ENCODE measurements at regions not wholly inside any gene's neighbourhood (a gene's known extent, or its start where the extent isn't known, plus 50 kb on each side); places are given as distances from the start of the nearest gene placed in this dataset.
"Not testable (repeated sequence)": the region's sequence is repeated elsewhere in the genome, so short reads cannot be mapped to it uniquely, and the experiment has no call there.

- DNase-seq (ENCODE audit: low spot score): no peak
Observed at GRCh38 chr12:97984436-97984835, 521.8 kb downstream of the RMST start.

- DNase-seq (ENCODE audit: low spot score): peak; percentile 3
Observed at GRCh38 chr12:97984974-97985580, 522.5 kb downstream of the RMST start.

GRCh38 chr12:97985834-97986233 is 523.2 kb downstream of the RMST start:
- DNase-seq (ENCODE audit: low spot score): no peak

- DNase-seq (ENCODE audit: low spot score): not testable (repeated sequence)
Observed at GRCh38 chr12:97988588-97988987, 526.0 kb downstream of the RMST start.

GRCh38 chr12:97989366-97989940 is 525.9 kb upstream of the TMPO start:
- no peak for DNase-seq (ENCODE audit: low spot score)

- DNase-seq (ENCODE audit: low spot score): no peak
Observed at GRCh38 chr12:97994746-97995484, 520.5 kb upstream of the TMPO start.

GRCh38 chr12:97995559-97995958 is 519.8 kb upstream of the TMPO start:
- DNase-seq (ENCODE audit: low spot score): no peak

GRCh38 chr12:98001430-98001829 is 514.0 kb upstream of the TMPO start:
- no peak for DNase-seq (ENCODE audit: low spot score)

GRCh38 chr12:98002887-98003493 is 512.4 kb upstream of the TMPO start:
- DNase-seq (ENCODE audit: low spot score): peak; percentile 9

- DNase-seq (ENCODE audit: low spot score): no peak
Observed at GRCh38 chr12:98007963-98008362, 507.4 kb upstream of the TMPO start.

- DNase-seq (ENCODE audit: low spot score): no peak
Observed at GRCh38 chr12:98013560-98013959, 501.8 kb upstream of the TMPO start.

- DNase-seq (ENCODE audit: low spot score): no peak
Observed at GRCh38 chr12:98018836-98019235, 496.6 kb upstream of the TMPO start.

- no peak for DNase-seq (ENCODE audit: low spot score)
Observed at GRCh38 chr12:98020376-98020775, 495.0 kb upstream of the TMPO start.

GRCh38 chr12:98022961-98023360 is 492.4 kb upstream of the TMPO start:
- DNase-seq (ENCODE audit: low spot score): no peak

GRCh38 chr12:98037401-98038140 is 477.8 kb upstream of the TMPO start:
- DNase-seq (ENCODE audit: low spot score): no peak

- no peak for DNase-seq (ENCODE audit: low spot score)
Observed at GRCh38 chr12:98042668-98043067, 472.7 kb upstream of the TMPO start.

- no peak for DNase-seq (ENCODE audit: low spot score)
Observed at GRCh38 chr12:98045395-98045794, 470.0 kb upstream of the TMPO start.

- DNase-seq (ENCODE audit: low spot score): no peak
Observed at GRCh38 chr12:98048326-98048725, 467.1 kb upstream of the TMPO start.

- DNase-seq (ENCODE audit: low spot score): no peak
Observed at GRCh38 chr12:98053202-98053601, 462.2 kb upstream of the TMPO start.

GRCh38 chr12:98057701-98058100 is 457.7 kb upstream of the TMPO start:
- no peak for DNase-seq (ENCODE audit: low spot score)

GRCh38 chr12:98058213-98058612 is 457.2 kb upstream of the TMPO start:
- DNase-seq (ENCODE audit: low spot score): no peak

GRCh38 chr12:98058838-98059237 is 456.6 kb upstream of the TMPO start:
- DNase-seq (ENCODE audit: low spot score): no peak
